H1 (cell line): ENCODE measurements at regions not wholly inside any gene's neighbourhood (a gene's known extent, or its start where the extent isn't known, plus 50 kb on each side); places are given as distances from the start of the nearest gene placed in this dataset.

ENCODE experiments used
- CTCF ChIA-PET: fragments of 300-600 bp; sonication (Branson Sonifier 250); formaldehyde crosslinking; loops from one replicate; lab custom pipeline; 2021; ENCODE audit not compliant: partially characterized antibody; lab: Charles Lee
- POLR2A ChIA-PET: fragments of 300-600 bp; sonication (Branson Sonifier 250); formaldehyde crosslinking; loops from one replicate; lab custom pipeline; 2021; ENCODE audit warnings: inconsistent platforms; ENCODE audit not compliant: partially characterized antibody; lab: Charles Lee
- DNase-seq, 2 experiments: peaks; one replicate each; pipeline versions ENCODE4 v3.0.0 to v3.0.0-alpha.2; 2010 to 2022; ENCODE audit warnings: low spot score in 2 of 2, low read depth in 1 of 2, mixed read lengths in 1 of 2
- FAIRE-seq: peaks from 2 replicates; lab custom pipeline; 2011; peaks lifted over from hg19 to GRCh38; lab: Jason Lieb, UNC
- H2AFZ ChIP-seq: 2 replicates; pipeline ENCODE4 v1.8.1; 2012; ENCODE audit warnings: low read length, inconsistent platforms
- H2AK5ac ChIP-seq: 2 replicates; pipeline ENCODE4 v1.6.1; 2013; ENCODE audit warnings: low read depth, low read length
- H2BK120ac ChIP-seq: replicated peaks from 2 replicates; pipeline ENCODE3; 2013; ENCODE audit warnings: low read depth, low read length, inconsistent platforms
- H2BK12ac ChIP-seq: 2 replicates; pipeline ENCODE4 v1.6.1; 2013; ENCODE audit warnings: low read depth, low read length
- H2BK15ac ChIP-seq: 2 replicates; pipeline ENCODE4 v1.6.1; 2013; ENCODE audit warnings: low read length
- H2BK20ac ChIP-seq: 2 replicates; pipeline ENCODE4 v1.6.1; 2013; ENCODE audit warnings: low read length
- H2BK5ac ChIP-seq: 2 replicates; pipeline ENCODE4 v1.6.1; 2013; ENCODE audit warnings: low read depth, low read length
- H3K14ac ChIP-seq: 2 replicates; pipeline ENCODE4 v1.6.1; 2013; ENCODE audit warnings: inconsistent platforms; ENCODE audit not compliant: insufficient read length
- H3K18ac ChIP-seq: 2 replicates; pipeline ENCODE4 v1.6.1; 2013; ENCODE audit warnings: low read length; ENCODE audit errors: extremely low read depth
- H3K23ac ChIP-seq: 2 replicates; pipeline ENCODE4 v1.6.1; 2013; ENCODE audit warnings: inconsistent platforms; ENCODE audit not compliant: insufficient read length
- H3K23me2 ChIP-seq: 2 replicates; pipeline ENCODE4 v1.6.1; 2013; ENCODE audit warnings: low read depth, low read length
- H3K27ac ChIP-seq: 2 replicates; pipeline ENCODE4 v1.6.1; 2011; ENCODE audit warnings: low read depth, low read length, inconsistent platforms
- H3K27me3 ChIP-seq, 4 experiments: replicated peaks in 1 of 4; 1 replicate in 1 of 4; 2 replicates in 3 of 4; pipeline versions ENCODE4 v1.6.1 to v1.8.1; 2011 to 2013; ENCODE audit warnings: low read length in 3 of 4, mild to moderate bottlenecking in 3 of 4, inconsistent platforms in 2 of 4, mixed read lengths in 2 of 4, moderate library complexity in 1 of 4; ENCODE audit not compliant: control insufficient read depth in 3 of 4, insufficient read depth in 3 of 4; ENCODE audit errors: extremely low read depth in 1 of 4
- H3K36me3 ChIP-seq, 4 experiments: 2 replicates each; pipeline versions ENCODE4 v1.6.1 to v1.8.1; 2011 to 2013; ENCODE audit warnings: mild to moderate bottlenecking in 4 of 4, low read length in 3 of 4, moderate library complexity in 2 of 4, control low read depth in 1 of 4, inconsistent platforms in 1 of 4; ENCODE audit not compliant: insufficient read depth in 4 of 4, control insufficient read depth in 2 of 4
- H3K4ac ChIP-seq: replicated peaks from 2 replicates; pipeline ENCODE3; 2013; ENCODE audit warnings: low read length, low read depth, mixed read lengths, inconsistent platforms; ENCODE audit not compliant: insufficient read length
- H3K4me1 ChIP-seq, 4 experiments: replicated peaks in 1 of 4; 1 replicate in 1 of 4; 2 replicates in 3 of 4; pipeline versions ENCODE4 v1.6.1 to v1.8.1; 2011 to 2013; ENCODE audit warnings: low read length in 3 of 4, inconsistent platforms in 2 of 4, mixed read lengths in 1 of 4; ENCODE audit not compliant: insufficient read depth in 4 of 4, control insufficient read depth in 3 of 4
- H3K4me2 ChIP-seq, 2 experiments: 2 replicates each; pipeline versions ENCODE4 v1.6.1 to v1.8.1; 2011 to 2013; ENCODE audit warnings: low read depth in 2 of 2, low read length in 2 of 2, control low read depth in 1 of 2, inconsistent platforms in 1 of 2, mild to moderate bottlenecking in 1 of 2; ENCODE audit not compliant: insufficient read depth in 1 of 2
- H3K4me3 ChIP-seq, 4 experiments: fragments of 200-600, 300-600 bp in 1 of 4; sonication (generic), shearing (Covaris generic), sonication (Bioruptor Twin) in 1 of 4; 2 replicates each; pipeline versions ENCODE4 v1.5.1 to v1.8.1; 2011 to 2016; ENCODE audit warnings: low read length in 4 of 4, low read depth in 3 of 4, control low read depth in 2 of 4, inconsistent platforms in 2 of 4, mild to moderate bottlenecking in 2 of 4, mixed read lengths in 1 of 4, moderate library complexity in 1 of 4; ENCODE audit not compliant: insufficient read depth in 2 of 4; ENCODE audit errors: extremely low read depth in 1 of 4
- H3K56ac ChIP-seq: replicated peaks from 2 replicates; pipeline ENCODE3; 2013; ENCODE audit warnings: low read depth, mild to moderate bottlenecking, mixed read lengths, low read length, inconsistent platforms; ENCODE audit not compliant: insufficient read length
- H3K79me1 ChIP-seq: 2 replicates; pipeline ENCODE4 v1.6.1; 2013; ENCODE audit warnings: low read depth, low read length, control low read depth
- H3K79me2 ChIP-seq, 2 experiments: 2 replicates each; pipeline versions ENCODE4 v1.6.1 to v1.8.1; 2012 to 2013; ENCODE audit warnings: low read length in 2 of 2, mild to moderate bottlenecking in 2 of 2, inconsistent platforms in 1 of 2; ENCODE audit not compliant: insufficient read depth in 2 of 2, control insufficient read depth in 1 of 2
- H3K9ac ChIP-seq, 4 experiments: replicated peaks in 1 of 4; 1 replicate in 1 of 4; 2 replicates in 3 of 4; pipeline versions ENCODE4 v1.6.1 to v1.8.1; 2011 to 2013; ENCODE audit warnings: low read depth in 3 of 4, low read length in 3 of 4, control low read depth in 2 of 4, mild to moderate bottlenecking in 2 of 4, moderate library complexity in 2 of 4, inconsistent platforms in 1 of 4; ENCODE audit errors: extremely low read depth in 1 of 4
- H3K9me3 ChIP-seq, 2 experiments: 2 replicates each; pipeline versions ENCODE4 v1.6.1 to v1.8.1; 2012 to 2013; ENCODE audit warnings: mild to moderate bottlenecking in 2 of 2, moderate library complexity in 2 of 2, control low read depth in 1 of 2, inconsistent platforms in 1 of 2, low read depth in 1 of 2, low read length in 1 of 2, mixed read lengths in 1 of 2; ENCODE audit not compliant: insufficient read depth in 2 of 2
- H4K20me1 ChIP-seq, 2 experiments: replicated peaks in 1 of 2; 2 replicates each; pipeline versions ENCODE3 to v1.8.1; 2011 to 2013; ENCODE audit warnings: inconsistent platforms in 2 of 2, low read length in 2 of 2, mild to moderate bottlenecking in 1 of 2; ENCODE audit not compliant: insufficient read depth in 2 of 2, control insufficient read depth in 1 of 2
- H4K5ac ChIP-seq: 2 replicates; pipeline ENCODE4 v1.6.1; 2013; ENCODE audit warnings: low read length, low read depth, mixed read lengths, inconsistent platforms; ENCODE audit not compliant: insufficient read length
- H4K8ac ChIP-seq: 2 replicates; pipeline ENCODE4 v1.8.0; 2013; ENCODE audit warnings: mild to moderate bottlenecking, moderate library complexity, low read length, inconsistent platforms; ENCODE audit not compliant: insufficient read depth; ENCODE audit errors: extremely low read depth
- H4K91ac ChIP-seq: replicated peaks from 2 replicates; pipeline ENCODE3; 2013; ENCODE audit warnings: low read length, mixed read lengths, inconsistent platforms; ENCODE audit not compliant: insufficient read length
- CBX8 ChIP-seq: fragments of 300-800, 300-1000 bp; sonication (generic); IDR thresholded peaks from 2 replicates; pipeline ENCODE4 v1.7.1; 2016; ENCODE audit warnings: low read depth, low read length, borderline replicate concordance
- CEBPB ChIP-seq: IDR thresholded peaks from 2 replicates; pipeline ENCODE4 v1.6.1; 2012; ENCODE audit warnings: low read depth, low read length
- CREB1 ChIP-seq: IDR thresholded peaks from 2 replicates; pipeline ENCODE4 v1.6.1; 2012; ENCODE audit warnings: inconsistent platforms
- HDAC6 ChIP-seq: IDR thresholded peaks from one replicate; pipeline ENCODE4 v1.7.1; 2012; ENCODE audit warnings: low read depth, mild to moderate bottlenecking, inconsistent platforms, low read length, moderate library complexity
- JUN ChIP-seq: IDR thresholded peaks from 2 replicates; pipeline ENCODE4 v1.6.1; 2011; ENCODE audit warnings: low read depth, mild to moderate bottlenecking, improper control_type of control experiment, low read length
- MAX ChIP-seq: IDR thresholded peaks from 2 replicates; pipeline ENCODE4 v1.6.1; 2012; ENCODE audit warnings: inconsistent platforms
- RXRA ChIP-seq: IDR thresholded peaks from 2 replicates; pipeline ENCODE4 v1.6.1; 2011; ENCODE audit warnings: low read depth, mild to moderate bottlenecking, low read length, moderate library complexity; ENCODE audit not compliant: insufficient read depth
- SRF ChIP-seq: IDR thresholded peaks from 2 replicates; pipeline ENCODE4 v1.6.1; 2011; ENCODE audit warnings: mild to moderate bottlenecking, low read depth, low read length, moderate library complexity

GRCh38 chr3:145604851-145605250 lies 556.1 kb downstream of the PLOD2 start:
- H4K8ac ChIP-seq = no peak overlapping the region
- H3K4me2 ChIP-seq = no peak overlapping the region
- no peaks in the 10 kb centered on the region for H3K79me1 ChIP-seq
- H3K4me1 ChIP-seq = no peaks in the 10 kb centered on the region
- H2BK5ac ChIP-seq = no peak overlapping the region
- no peak overlapping the region for H4K91ac ChIP-seq
- no peak overlapping the region for H3K4me3 ChIP-seq
- H3K23ac ChIP-seq = no peak overlapping the region
- H2BK120ac ChIP-seq = no peak overlapping the region
- H3K79me2 ChIP-seq = no peaks in the 10 kb centered on the region
- H2BK20ac ChIP-seq = no peak overlapping the region
- ChIA-PET CTCF (no interaction called here), POLR2A (no interaction called here)
- H3K23me2 ChIP-seq = no peaks in the 10 kb centered on the region
- H4K20me1 ChIP-seq = no peaks in the 10 kb centered on the region
- no peaks in the 10 kb centered on the region for H3K36me3 ChIP-seq
- H2BK15ac ChIP-seq = no peak overlapping the region
- no peak overlapping the region for H4K5ac ChIP-seq
- no peak overlapping the region for H2AFZ ChIP-seq
- H2AK5ac ChIP-seq = no peak overlapping the region
- no peaks in the 10 kb centered on the region for H3K27me3 ChIP-seq
- no peak overlapping the region for H3K18ac ChIP-seq
- no peak overlapping the region for H3K4ac ChIP-seq
- no peak overlapping the region for H3K14ac ChIP-seq
- no peak overlapping the region for H3K9ac ChIP-seq
- no peaks in the 10 kb centered on the region for H3K9me3 ChIP-seq
- no peak overlapping the region for H2BK12ac ChIP-seq
- H3K27ac ChIP-seq = no peak overlapping the region
- TF ChIP-seq SRF = no peak
- no peak for TF ChIP-seq HDAC6
- TF ChIP-seq CEBPB = no peak
- TF ChIP-seq MAX = no peak
- TF ChIP-seq RXRA = no peak
- TF ChIP-seq CREB1 = no peak
- TF ChIP-seq JUN = no peak
- TF ChIP-seq CBX8 = no peak
- H3K56ac ChIP-seq = no peak overlapping the region
- no peak for DNase-seq
- no peak for FAIRE-seq
